Adrenal gland (tissue), 9 donors: ENCODE measurements at regions not wholly inside any gene's neighbourhood (a gene's known extent, or its start where the extent isn't known, plus 50 kb on each side); places are given as distances from the start of the nearest gene placed in this dataset.

ENCODE experiments used
- DNase-seq, 7 donors: peaks; one replicate each; pipeline ENCODE4 v3.0.0-alpha.2; 2019 to 2020
- H3K27ac ChIP-seq, 5 donors: fragments of 200-600 bp; sonication (generic) in 4 of 5; 1 replicate in 3 of 5; 2 replicates in 2 of 5; pipeline versions ENCODE4 v1.5.1 to v1.8.0; 2016 to 2020; ENCODE audit warnings: mild to moderate bottlenecking in 1 of 5
- H3K27me3 ChIP-seq: fragments of 200-600 bp; 2 replicates; pipeline ENCODE4 v1.8.0; 2021
- H3K36me3 ChIP-seq, 2 donors: fragments of 200-600 bp; replicated peaks in 1 of 2; 1 replicate in 1 of 2; 2 replicates in 1 of 2; pipeline versions ENCODE4 v1.5.1 to v1.8.0; 2018 to 2022
- H3K4me1 ChIP-seq, 2 donors: fragments of 200-600 bp; replicated peaks in 1 of 2; 1 replicate in 1 of 2; 2 replicates in 1 of 2; pipeline versions ENCODE4 v1.5.1 to v1.8.0; 2018 to 2021
- H3K4me3 ChIP-seq, 4 donors: fragments of 200-600 bp; sonication (generic) in 3 of 4; one replicate each; pipeline ENCODE4 v1.5.1; 2016 to 2018
- H3K9me3 ChIP-seq, 3 donors: fragments of 200-600 bp; sonication (generic) in 1 of 3; replicated peaks in 1 of 3; 1 replicate in 2 of 3; 2 replicates in 1 of 3; pipeline versions ENCODE4 v1.5.1 to v1.8.0; 2016 to 2021
- POLR2A ChIP-seq, 2 donors: fragments of 450-650 bp; IDR thresholded peaks; one replicate each; pipeline ENCODE4 v1.6.1; 2017; ENCODE audit warnings: antibody characterized with exemption in 2 of 2, mild to moderate bottlenecking in 2 of 2, moderate library complexity in 1 of 2
- WGBS, 4 donors: extraction: QIAGEN DNeasy Blood & Tissue Kit in 2 of 4; methylation state at CpG; one replicate each; pipeline versions ENCODE4 v1.1.5 to v1.1.7; 2013 to 2017; 5-methylcytosine and 5-hydroxymethylcytosine counted together
- intact Hi-C, 2 donors: fragments of 100-400 bp; cut with DNase I; formaldehyde crosslinking; loops; one replicate each; pipeline versions ENCODE4 v1.14.1 to v1.15.0; 2022 to 2023
- TF ChIP-seq, protein P1 (sequence below), 6 experiments: fragments of 450-650 bp in 4 of 6; fragments of 200-600 bp in 2 of 6; sonication (generic) in 1 of 6; IDR thresholded peaks; 1 replicate in 5 of 6; 2 replicates in 1 of 6; pipeline versions ENCODE4 v1.5.1 to v1.8.0; 2016 to 2021; ENCODE audit warnings: antibody characterized with exemption in 6 of 6, mild to moderate bottlenecking in 2 of 6, moderate library complexity in 1 of 6
- donor health status: healthy with polysubstance abuse.
- donor health status: Bipolar disorder and iron deficiency.
- donor health status: DM: yes; HTN: yes; CAD: no.
- donor health status: DM: no; HTN: no; CAD: no.
- donor health status: DM: no; HTN: no; CAD: no.

DNA sequence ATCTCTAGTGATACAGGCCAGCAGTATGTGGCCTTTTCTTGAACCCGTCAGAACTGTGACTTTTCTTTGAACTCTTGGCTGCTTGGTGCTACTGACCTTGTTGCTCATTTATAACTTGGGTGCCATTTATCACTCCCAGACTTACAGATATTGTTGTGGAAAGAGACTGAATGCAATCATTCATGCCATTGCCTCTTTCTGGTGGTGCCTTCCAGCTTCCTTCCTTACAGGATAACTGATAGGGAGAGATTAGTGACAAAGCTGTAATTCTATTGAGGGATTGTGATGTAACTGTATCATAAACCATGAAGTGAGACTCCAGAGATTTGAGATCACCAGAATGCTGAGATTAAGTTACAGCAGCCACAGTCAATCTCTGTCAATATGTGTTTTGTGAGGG is 256.5 kb downstream of the USP25 start:
- intact Hi-C loops: no loop called here
- DNase-seq: peak in 4 of 7 donors; percentile 13 to 56 (median 17)
- TF ChIP-seq POLR2A (IDR thresholded peaks at IDR 0.05): no peak
- TF ChIP-seq, protein P1, sequence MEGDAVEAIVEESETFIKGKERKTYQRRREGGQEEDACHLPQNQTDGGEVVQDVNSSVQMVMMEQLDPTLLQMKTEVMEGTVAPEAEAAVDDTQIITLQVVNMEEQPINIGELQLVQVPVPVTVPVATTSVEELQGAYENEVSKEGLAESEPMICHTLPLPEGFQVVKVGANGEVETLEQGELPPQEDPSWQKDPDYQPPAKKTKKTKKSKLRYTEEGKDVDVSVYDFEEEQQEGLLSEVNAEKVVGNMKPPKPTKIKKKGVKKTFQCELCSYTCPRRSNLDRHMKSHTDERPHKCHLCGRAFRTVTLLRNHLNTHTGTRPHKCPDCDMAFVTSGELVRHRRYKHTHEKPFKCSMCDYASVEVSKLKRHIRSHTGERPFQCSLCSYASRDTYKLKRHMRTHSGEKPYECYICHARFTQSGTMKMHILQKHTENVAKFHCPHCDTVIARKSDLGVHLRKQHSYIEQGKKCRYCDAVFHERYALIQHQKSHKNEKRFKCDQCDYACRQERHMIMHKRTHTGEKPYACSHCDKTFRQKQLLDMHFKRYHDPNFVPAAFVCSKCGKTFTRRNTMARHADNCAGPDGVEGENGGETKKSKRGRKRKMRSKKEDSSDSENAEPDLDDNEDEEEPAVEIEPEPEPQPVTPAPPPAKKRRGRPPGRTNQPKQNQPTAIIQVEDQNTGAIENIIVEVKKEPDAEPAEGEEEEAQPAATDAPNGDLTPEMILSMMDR (IDR thresholded peaks at IDR 0.05): no peak
- Histone ChIP-seq H3K9me3 (no peaks in the 10 kb centered on the region), H3K27ac (no peak overlapping the region), H3K36me3 (no peaks in the 10 kb centered on the region), H3K4me1 (peaks cover 0 to 3% of the 10 kb centered on the region in 2 donors), H3K27me3 (no peaks in the 10 kb centered on the region), H3K4me3 (no peak overlapping the region)
- WGBS, 4 donors: 0 to 27% (median 15%) methylated on average over 1 of the region's 1 CpG

DNA sequence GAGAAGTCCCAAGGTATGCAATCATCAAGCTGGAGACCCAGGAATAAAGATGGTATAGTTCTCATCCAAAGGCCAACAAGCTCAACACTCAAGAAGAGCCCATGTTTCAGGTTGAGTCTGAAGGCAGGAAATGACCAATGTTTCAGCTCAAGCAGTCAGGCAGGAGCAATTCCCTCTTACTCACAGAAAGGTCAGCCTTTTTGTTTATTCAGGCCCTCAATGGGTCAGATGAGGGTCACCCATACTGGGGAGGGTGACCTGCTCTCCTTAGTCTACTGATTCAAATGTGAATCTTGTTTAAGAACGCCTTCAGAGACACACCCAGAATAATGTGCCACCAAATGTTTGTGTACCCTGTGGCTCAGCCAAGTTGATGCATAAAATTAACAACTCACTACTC is 262.4 kb downstream of the USP25 start:
- 60 to 79% (median 77%) methylated on average over 1 of the region's 1 CpG for WGBS, 4 donors
- Histone ChIP-seq H3K36me3 (no peaks in the 10 kb centered on the region), H3K9me3 (no peaks in the 10 kb centered on the region), H3K27me3 (no peaks in the 10 kb centered on the region), H3K4me3 (no peak overlapping the region), H3K4me1 (no peaks in the 10 kb centered on the region), H3K27ac (no peak overlapping the region)
- intact Hi-C loops: no loop called here
- TF ChIP-seq POLR2A (IDR thresholded peaks at IDR 0.05): no peak
- TF ChIP-seq, protein P1 (IDR thresholded peaks at IDR 0.05): no peak
- no peak for DNase-seq

DNA sequence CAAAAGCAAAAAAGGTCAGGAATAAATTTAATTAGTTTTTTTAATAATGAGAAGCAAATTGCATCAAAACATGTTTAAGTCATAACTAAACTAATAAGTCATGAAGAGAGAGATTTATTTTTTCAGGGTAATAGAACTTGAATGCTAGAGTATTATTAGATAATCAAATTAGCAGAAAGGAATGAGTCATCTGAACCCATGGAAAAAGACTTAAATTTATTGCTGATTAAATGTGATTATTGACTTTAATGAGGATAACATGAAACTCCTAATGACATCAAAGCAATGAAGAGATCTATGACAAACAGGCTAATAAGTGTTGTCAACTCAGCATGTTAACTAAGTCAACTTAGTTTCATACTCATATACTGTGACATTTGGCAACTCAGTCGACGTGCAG is 264.2 kb downstream of the USP25 start:
- DNase-seq: no peak
- no peak overlapping the region for H3K4me3 ChIP-seq
- intact Hi-C loops: no loop called here
- 88 to 95% (median 91%) methylated on average over 2 of the region's 2 CpGs for WGBS, 4 donors
- H3K4me1 ChIP-seq: no peaks in the 10 kb centered on the region
- H3K9me3 ChIP-seq: no peaks in the 10 kb centered on the region
- no peaks in the 10 kb centered on the region for H3K27me3 ChIP-seq
- TF ChIP-seq, protein P1 (IDR thresholded peaks at IDR 0.05): no peak
- TF ChIP-seq POLR2A (IDR thresholded peaks at IDR 0.05): no peak
- no peak overlapping the region for H3K27ac ChIP-seq
- H3K36me3 ChIP-seq: no peaks in the 10 kb centered on the region

DNA sequence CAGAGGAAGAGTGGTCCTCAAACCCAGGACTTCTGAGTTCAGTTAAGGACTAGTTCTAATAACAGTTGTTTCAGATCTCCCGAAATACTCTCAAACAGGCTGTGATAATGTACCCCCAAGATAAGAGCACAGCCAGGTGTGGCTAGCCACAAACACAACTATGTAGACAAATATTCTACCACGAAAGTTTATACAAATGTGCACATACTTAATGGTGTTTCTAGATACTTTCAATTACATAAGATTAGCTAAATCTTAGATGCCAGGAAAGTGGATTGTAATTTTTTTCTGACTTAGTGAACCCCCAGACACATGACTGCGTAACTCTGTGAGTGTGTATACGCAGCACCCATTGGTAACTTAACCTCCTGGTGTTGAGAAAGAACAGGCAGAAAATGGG is 270.0 kb downstream of the USP25 start:
- H3K27me3 ChIP-seq: no peaks in the 10 kb centered on the region
- intact Hi-C loops: no loop called here
- H3K36me3 ChIP-seq: no peaks in the 10 kb centered on the region
- DNase-seq: no peak
- no peak overlapping the region for H3K27ac ChIP-seq
- H3K4me1 ChIP-seq: no peaks in the 10 kb centered on the region
- 92 to 99% (median 95%) methylated on average over 4 of the region's 4 CpGs for WGBS, 4 donors
- TF ChIP-seq, protein P1 (IDR thresholded peaks at IDR 0.05): no peak
- TF ChIP-seq POLR2A (IDR thresholded peaks at IDR 0.05): no peak
- no peaks in the 10 kb centered on the region for H3K9me3 ChIP-seq
- H3K4me3 ChIP-seq: no peak overlapping the region
